Smooth muscle cell (in vitro differentiated cells): ENCODE measurements at regions not wholly inside any gene's neighbourhood (a gene's known extent, or its start where the extent isn't known, plus 50 kb on each side); places are given as distances from the start of the nearest gene placed in this dataset.

Experiments used
- DNase-seq: peaks from one replicate; lab custom pipeline; 2025; ENCODE audit not compliant: unreplicated experiment; lab: John Stamatoyannopoulos, UW
- H2AFZ ChIP-seq: fragments of 200-600 bp; sonication (generic); 2 replicates; pipeline ENCODE4 v1.6.0; 2016; ENCODE audit warnings: antibody characterized with exemption, low read depth, mild to moderate bottlenecking
- H3F3A ChIP-seq: fragments of 200-600 bp; sonication (generic); 2 replicates; pipeline ENCODE4 v1.6.0; 2017; ENCODE audit warnings: antibody characterized with exemption, low read depth
- H3K27ac ChIP-seq: fragments of 200-600 bp; sonication (generic); 2 replicates; pipeline ENCODE4 v1.5.1; 2016; ENCODE audit warnings: low read depth, mild to moderate bottlenecking
- H3K27me3 ChIP-seq: fragments of 200-600 bp; sonication (generic); 2 replicates; pipeline ENCODE4 v1.6.1; 2016; ENCODE audit warnings: low read depth, mild to moderate bottlenecking
- H3K36me3 ChIP-seq: fragments of 200-600 bp; sonication (generic); 2 replicates; pipeline ENCODE4 v1.5.1; 2016; ENCODE audit warnings: low read depth
- H3K4me1 ChIP-seq: fragments of 200-600 bp; sonication (generic); 2 replicates; pipeline ENCODE4 v1.5.1; 2016; ENCODE audit warnings: low read depth
- H3K4me2 ChIP-seq: fragments of 200-600 bp; sonication (generic); 2 replicates; pipeline ENCODE4 v1.6.0; 2016; ENCODE audit warnings: mild to moderate bottlenecking
- H3K4me3 ChIP-seq: fragments of 200-600 bp; sonication (generic); 2 replicates; pipeline ENCODE4 v1.5.1; 2016; ENCODE audit warnings: mild to moderate bottlenecking
- H3K79me2 ChIP-seq: fragments of 200-600 bp; sonication (generic); 2 replicates; pipeline ENCODE4 v1.6.0; 2016; ENCODE audit warnings: low read depth, mild to moderate bottlenecking
- H3K9ac ChIP-seq: fragments of 200-600 bp; sonication (generic); 2 replicates; pipeline ENCODE4 v1.6.0; 2016; ENCODE audit warnings: low read depth
- H3K9me3 ChIP-seq: fragments of 200-600 bp; sonication (generic); replicated peaks from 2 replicates; pipeline ENCODE4 v1.5.1; 2016; ENCODE audit warnings: low read depth
- H4K20me1 ChIP-seq: fragments of 200-600 bp; sonication (generic); 2 replicates; pipeline ENCODE4 v1.6.0; 2016; ENCODE audit warnings: low read depth
- WGBS: methylation state at CpG from one replicate; pipeline ENCODE4 v1.1.7; 2016; ENCODE audit warnings: low lambda C conversion rate; 5-methylcytosine and 5-hydroxymethylcytosine counted together
- TF ChIP-seq, protein P1 (sequence below): fragments of 200-600 bp; sonication (generic); IDR thresholded peaks from 2 replicates; pipeline ENCODE4 v1.5.1; 2017; ENCODE audit warnings: borderline replicate concordance, mild to moderate bottlenecking, antibody characterized with exemption; ENCODE audit not compliant: insufficient read depth, poor library complexity, severe bottlenecking

DNA sequence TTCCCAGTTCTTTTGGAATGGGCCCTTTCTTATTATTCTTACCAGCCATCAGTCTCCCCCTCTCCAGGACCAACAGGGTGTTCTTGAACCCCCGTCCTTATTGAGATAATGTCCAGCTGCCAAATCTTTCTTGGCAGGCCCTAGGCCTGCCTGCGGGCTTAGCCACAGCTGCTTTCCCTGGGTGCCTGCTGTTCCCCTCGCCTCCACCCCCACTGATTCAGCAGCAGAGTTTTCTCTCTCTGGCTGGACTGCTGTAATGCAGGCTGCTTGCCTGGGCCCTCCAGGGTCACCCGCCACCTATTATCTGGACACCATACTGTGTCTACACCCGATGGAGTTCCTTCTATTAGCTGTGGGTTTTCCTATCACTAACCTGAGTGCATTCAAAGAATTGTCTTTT lies 395.4 kb upstream of the ATP5MC3 start:
- no peak overlapping the region for H3K4me3 ChIP-seq
- no peaks in the 10 kb centered on the region for H3K36me3 ChIP-seq
- 85% methylated on average over 5 of the region's 5 CpGs for WGBS
- TF ChIP-seq, protein P1, sequence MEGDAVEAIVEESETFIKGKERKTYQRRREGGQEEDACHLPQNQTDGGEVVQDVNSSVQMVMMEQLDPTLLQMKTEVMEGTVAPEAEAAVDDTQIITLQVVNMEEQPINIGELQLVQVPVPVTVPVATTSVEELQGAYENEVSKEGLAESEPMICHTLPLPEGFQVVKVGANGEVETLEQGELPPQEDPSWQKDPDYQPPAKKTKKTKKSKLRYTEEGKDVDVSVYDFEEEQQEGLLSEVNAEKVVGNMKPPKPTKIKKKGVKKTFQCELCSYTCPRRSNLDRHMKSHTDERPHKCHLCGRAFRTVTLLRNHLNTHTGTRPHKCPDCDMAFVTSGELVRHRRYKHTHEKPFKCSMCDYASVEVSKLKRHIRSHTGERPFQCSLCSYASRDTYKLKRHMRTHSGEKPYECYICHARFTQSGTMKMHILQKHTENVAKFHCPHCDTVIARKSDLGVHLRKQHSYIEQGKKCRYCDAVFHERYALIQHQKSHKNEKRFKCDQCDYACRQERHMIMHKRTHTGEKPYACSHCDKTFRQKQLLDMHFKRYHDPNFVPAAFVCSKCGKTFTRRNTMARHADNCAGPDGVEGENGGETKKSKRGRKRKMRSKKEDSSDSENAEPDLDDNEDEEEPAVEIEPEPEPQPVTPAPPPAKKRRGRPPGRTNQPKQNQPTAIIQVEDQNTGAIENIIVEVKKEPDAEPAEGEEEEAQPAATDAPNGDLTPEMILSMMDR = no peak
- H3K4me2 ChIP-seq = no peak overlapping the region
- H3F3A ChIP-seq = no peaks in the 10 kb centered on the region
- H3K9ac ChIP-seq = no peak overlapping the region
- no peak overlapping the region for H3K27ac ChIP-seq
- H4K20me1 ChIP-seq = no peaks in the 10 kb centered on the region
- no peaks in the 10 kb centered on the region for H3K9me3 ChIP-seq
- H3K79me2 ChIP-seq = no peaks in the 10 kb centered on the region
- no peak for DNase-seq
- no peaks in the 10 kb centered on the region for H3K27me3 ChIP-seq
- H3K4me1 ChIP-seq = peaks cover 6% of the 10 kb centered on the region
- H2AFZ ChIP-seq = no peak overlapping the region

DNA sequence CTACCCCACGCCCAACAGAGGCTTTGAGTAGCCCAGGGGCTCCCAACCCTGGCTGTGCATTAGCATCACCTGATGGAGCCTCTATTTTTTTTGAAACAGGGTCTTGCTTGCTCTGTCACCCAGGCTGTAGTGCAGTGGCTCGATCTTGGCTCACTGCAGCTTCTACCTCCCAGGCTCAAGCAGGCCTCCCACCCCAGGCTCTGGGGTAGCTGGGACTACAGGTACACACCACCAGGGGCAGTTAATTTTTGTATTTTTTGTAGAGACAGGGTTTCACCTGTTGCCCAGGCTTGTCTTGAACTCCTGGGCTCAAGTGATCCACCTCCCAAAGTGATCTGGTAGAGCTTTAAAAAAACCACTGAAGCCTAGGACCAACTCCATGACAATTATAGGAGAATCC lies 394.8 kb upstream of the ATP5MC3 start:
- Histone ChIP-seq H3K27me3 (no peaks in the 10 kb centered on the region), H2AFZ (no peak overlapping the region), H4K20me1 (no peaks in the 10 kb centered on the region), H3F3A (no peaks in the 10 kb centered on the region), H3K4me1 (peaks cover 6% of the 10 kb centered on the region), H3K4me2 (no peak overlapping the region), H3K9ac (no peak overlapping the region), H3K79me2 (no peaks in the 10 kb centered on the region), H3K9me3 (no peaks in the 10 kb centered on the region), H3K4me3 (no peak overlapping the region), H3K27ac (no peak overlapping the region), H3K36me3 (no peaks in the 10 kb centered on the region)
- WGBS = 94% methylated on average over 2 of the region's 2 CpGs
- TF ChIP-seq, protein P1 = no peak
- no peak for DNase-seq

DNA sequence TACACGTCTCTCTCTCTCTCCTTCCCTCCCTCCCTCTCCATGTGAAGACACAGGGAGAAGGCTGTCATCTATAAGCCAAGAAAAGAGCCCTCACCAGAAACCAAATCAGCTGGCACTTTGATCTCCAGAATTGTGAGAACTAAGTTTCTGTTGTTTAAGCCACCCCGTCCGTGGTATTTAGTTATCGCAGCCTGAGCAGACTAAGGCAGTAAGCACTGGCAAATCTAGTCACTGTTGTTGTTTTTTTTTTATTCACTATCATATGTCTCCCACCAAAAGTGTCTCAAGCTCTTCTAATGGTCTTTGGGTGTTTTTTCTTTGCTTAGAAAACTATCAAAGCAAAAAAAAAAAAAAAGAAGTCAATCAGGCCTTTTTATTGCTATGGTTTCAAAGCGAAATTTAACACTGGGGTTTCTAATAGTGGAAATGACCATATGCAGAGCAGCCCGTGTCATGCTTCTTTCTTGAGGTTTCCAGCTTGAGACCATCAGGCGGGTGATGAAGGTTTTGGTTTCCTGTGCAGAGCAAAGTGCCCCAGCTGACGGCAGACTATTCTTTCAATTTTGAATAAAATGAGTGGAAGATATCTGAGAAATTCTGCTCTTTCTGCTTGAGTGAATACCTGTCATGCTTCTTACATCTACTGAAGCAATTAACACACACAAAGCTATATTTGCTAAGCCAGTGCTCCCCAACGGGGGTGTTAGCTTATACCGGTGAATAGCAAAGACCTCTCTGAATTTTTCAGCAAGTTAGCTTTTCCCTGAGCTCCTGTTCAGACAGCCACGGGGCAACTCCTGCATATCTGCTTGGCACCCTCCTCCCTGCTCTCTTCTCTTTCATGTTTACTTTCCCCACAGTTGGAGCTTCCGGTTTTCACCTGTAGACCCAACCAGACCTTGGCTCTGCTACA lies 394.1 kb upstream of the ATP5MC3 start:
- Histone ChIP-seq H3K9me3 (no peaks in the 10 kb centered on the region), H2AFZ (peak overlapping the region; percentile 68), H3K9ac (no peak overlapping the region), H4K20me1 (no peaks in the 10 kb centered on the region), H3K4me1 (peaks cover 6% of the 10 kb centered on the region), H3K36me3 (no peaks in the 10 kb centered on the region), H3K4me3 (no peak overlapping the region), H3K27ac (no peak overlapping the region), H3F3A (no peaks in the 10 kb centered on the region), H3K27me3 (no peaks in the 10 kb centered on the region), H3K4me2 (no peak overlapping the region), H3K79me2 (no peaks in the 10 kb centered on the region)
- no peak for DNase-seq
- TF ChIP-seq, protein P1 = no peak
- 70% methylated on average over 12 of the region's 12 CpGs for WGBS

DNA sequence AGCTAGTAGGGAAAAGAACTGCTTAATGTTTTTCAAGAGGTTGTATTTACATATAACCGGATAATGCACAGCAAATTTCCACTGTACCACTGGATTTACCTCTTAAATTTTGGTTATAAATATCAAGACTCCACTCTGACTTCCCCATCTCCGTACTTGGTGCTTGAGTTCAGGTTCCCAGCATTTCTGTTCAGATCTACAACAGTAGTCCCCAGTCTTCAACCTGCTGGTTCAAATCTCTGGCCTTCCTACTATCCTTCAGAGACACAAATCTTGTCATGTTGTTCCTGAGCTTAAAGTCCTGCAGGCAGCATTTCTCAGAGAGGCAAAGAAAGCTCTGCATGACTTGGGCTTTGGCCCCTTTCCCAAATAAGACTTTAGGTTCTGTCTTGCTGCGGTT lies 392.6 kb upstream of the ATP5MC3 start:
- H3K36me3 ChIP-seq = no peaks in the 10 kb centered on the region
- H3K9me3 ChIP-seq = no peaks in the 10 kb centered on the region
- 95% methylated on average over 3 of the region's 3 CpGs for WGBS
- TF ChIP-seq, protein P1 = no peak
- no peak overlapping the region for H3K9ac ChIP-seq
- DNase-seq = no peak
- no peaks in the 10 kb centered on the region for H3K27me3 ChIP-seq
- H3F3A ChIP-seq = no peaks in the 10 kb centered on the region
- no peak overlapping the region for H3K27ac ChIP-seq
- no peak overlapping the region for H3K4me3 ChIP-seq
- H2AFZ ChIP-seq = no peak overlapping the region
- no peaks in the 10 kb centered on the region for H4K20me1 ChIP-seq
- H3K4me1 ChIP-seq = peaks cover 6% of the 10 kb centered on the region
- no peaks in the 10 kb centered on the region for H3K79me2 ChIP-seq
- H3K4me2 ChIP-seq = no peak overlapping the region
